IgD-negative memory B cell (primary cell): ENCODE measurements at regions not wholly inside any gene's neighbourhood (a gene's known extent, or its start where the extent isn't known, plus 50 kb on each side); places are given as distances from the start of the nearest gene placed in this dataset.

Source experiments
- H3K27ac Mint-ChIP-seq, 3 donors: one replicate each; pipeline ENCODE4 v1.8.0; 2020 to 2022; ENCODE audit warnings: mild to moderate bottlenecking in 3 of 3, mixed read lengths in 3 of 3, moderate library complexity in 1 of 3
- H3K27me3 Mint-ChIP-seq: one replicate; pipeline ENCODE4 v1.8.0; 2021; ENCODE audit warnings: mixed read lengths
- H3K36me3 Mint-ChIP-seq: one replicate; pipeline ENCODE4 v1.8.0; 2020; ENCODE audit warnings: mild to moderate bottlenecking, mixed read lengths
- H3K4me1 Mint-ChIP-seq, 3 donors: one replicate each; pipeline ENCODE4 v1.8.0; 2020 to 2022; ENCODE audit warnings: mixed read lengths in 3 of 3, mild to moderate bottlenecking in 1 of 3
- H3K4me3 Mint-ChIP-seq, 4 donors: one replicate each; pipeline ENCODE4 v1.8.0; 2020 to 2022; ENCODE audit warnings: mild to moderate bottlenecking in 4 of 4, mixed read lengths in 4 of 4, moderate library complexity in 3 of 4
- H3K9me3 Mint-ChIP-seq, 3 donors: one replicate each; pipeline ENCODE4 v1.8.0; 2020 to 2021; ENCODE audit warnings: mixed read lengths in 3 of 3, mild to moderate bottlenecking in 1 of 3

GRCh38 chr3:99524559-99524958, 113.8 kb upstream of the COL8A1 start:
- peaks cover 0 to 5% (median 3%) of the 10 kb centered on the region in 3 donors for H3K9me3 Mint-ChIP-seq

GRCh38 chr3:99523431-99524127, 114.8 kb upstream of the COL8A1 start:
- no peaks in the 10 kb centered on the region for H3K4me1 Mint-ChIP-seq
- H3K4me3 Mint-ChIP-seq = no peak overlapping the region
- H3K27me3 Mint-ChIP-seq = peaks cover 5% of the 10 kb centered on the region
- H3K27ac Mint-ChIP-seq = no peak overlapping the region
- H3K36me3 Mint-ChIP-seq = no peaks in the 10 kb centered on the region
- peaks cover 0 to 5% (median 3%) of the 10 kb centered on the region in 3 donors for H3K9me3 Mint-ChIP-seq

More at GRCh38 chr3:99524559-99524958, 113.8 kb upstream of the COL8A1 start:
- Mint-ChIP-seq H3K4me1 (no peaks in the 10 kb centered on the region), H3K27ac (no peak overlapping the region), H3K4me3 (no peak overlapping the region), H3K36me3 (no peaks in the 10 kb centered on the region), H3K27me3 (peaks cover 1% of the 10 kb centered on the region)

GRCh38 chr3:99522147-99522546, 116.2 kb upstream of the COL8A1 start:
- no peaks in the 10 kb centered on the region for H3K4me1 Mint-ChIP-seq
- H3K4me3 Mint-ChIP-seq = no peak overlapping the region
- H3K27me3 Mint-ChIP-seq = peaks cover 5% of the 10 kb centered on the region
- peaks cover 0 to 3% (median 3%) of the 10 kb centered on the region in 3 donors for H3K9me3 Mint-ChIP-seq
- H3K27ac Mint-ChIP-seq = no peak overlapping the region
- H3K36me3 Mint-ChIP-seq = no peaks in the 10 kb centered on the region

- H3K27ac Mint-ChIP-seq = no peak overlapping the region
- no peaks in the 10 kb centered on the region for H3K36me3 Mint-ChIP-seq
- H3K4me3 Mint-ChIP-seq = no peak overlapping the region
- H3K27me3 Mint-ChIP-seq = peaks cover 5% of the 10 kb centered on the region
- H3K4me1 Mint-ChIP-seq = no peaks in the 10 kb centered on the region
- peaks cover 0 to 3% (median 3%) of the 10 kb centered on the region in 3 donors for H3K9me3 Mint-ChIP-seq
Observed at GRCh38 chr3:99521551-99521950, 116.8 kb upstream of the COL8A1 start.

GRCh38 chr3:99520513-99520912, 117.9 kb upstream of the COL8A1 start:
- H3K4me3 Mint-ChIP-seq = no peak overlapping the region
- H3K4me1 Mint-ChIP-seq = no peaks in the 10 kb centered on the region
- peaks cover 4% of the 10 kb centered on the region for H3K27me3 Mint-ChIP-seq
- no peaks in the 10 kb centered on the region for H3K36me3 Mint-ChIP-seq
- peaks cover 0 to 3% (median 0%) of the 10 kb centered on the region in 3 donors for H3K9me3 Mint-ChIP-seq
- H3K27ac Mint-ChIP-seq = no peak overlapping the region

GRCh38 chr3:99516936-99517335, 121.5 kb upstream of the COL8A1 start:
- peaks cover 4% of the 10 kb centered on the region for H3K27me3 Mint-ChIP-seq
- H3K4me3 Mint-ChIP-seq = no peak overlapping the region
- H3K36me3 Mint-ChIP-seq = no peaks in the 10 kb centered on the region
- H3K9me3 Mint-ChIP-seq = no peaks in the 10 kb centered on the region
- no peak overlapping the region for H3K27ac Mint-ChIP-seq
- no peaks in the 10 kb centered on the region for H3K4me1 Mint-ChIP-seq

- peaks cover 4% of the 10 kb centered on the region for H3K27me3 Mint-ChIP-seq
- H3K9me3 Mint-ChIP-seq = no peaks in the 10 kb centered on the region
- H3K4me1 Mint-ChIP-seq = no peaks in the 10 kb centered on the region
- H3K36me3 Mint-ChIP-seq = no peaks in the 10 kb centered on the region
- no peak overlapping the region for H3K27ac Mint-ChIP-seq
- H3K4me3 Mint-ChIP-seq = no peak overlapping the region
Observed at GRCh38 chr3:99515891-99516290, 122.5 kb upstream of the COL8A1 start.

GRCh38 chr3:99509224-99509623, 129.2 kb upstream of the COL8A1 start:
- no peaks in the 10 kb centered on the region for H3K4me1 Mint-ChIP-seq
- no peak overlapping the region for H3K27ac Mint-ChIP-seq
- H3K9me3 Mint-ChIP-seq = no peaks in the 10 kb centered on the region
- no peak overlapping the region for H3K4me3 Mint-ChIP-seq
- H3K27me3 Mint-ChIP-seq = no peaks in the 10 kb centered on the region
- no peaks in the 10 kb centered on the region for H3K36me3 Mint-ChIP-seq

GRCh38 chr3:99508191-99508590, 130.2 kb upstream of the COL8A1 start:
- H3K27me3 Mint-ChIP-seq = no peaks in the 10 kb centered on the region
- no peak overlapping the region for H3K27ac Mint-ChIP-seq
- no peaks in the 10 kb centered on the region for H3K4me1 Mint-ChIP-seq
- no peaks in the 10 kb centered on the region for H3K9me3 Mint-ChIP-seq
- H3K4me3 Mint-ChIP-seq = no peak overlapping the region
- H3K36me3 Mint-ChIP-seq = no peaks in the 10 kb centered on the region

- Mint-ChIP-seq H3K4me3 (no peak overlapping the region), H3K9me3 (no peaks in the 10 kb centered on the region), H3K4me1 (no peaks in the 10 kb centered on the region), H3K27ac (no peak overlapping the region), H3K36me3 (no peaks in the 10 kb centered on the region), H3K27me3 (no peaks in the 10 kb centered on the region)
Observed at GRCh38 chr3:99505646-99506269, 132.6 kb upstream of the COL8A1 start.

GRCh38 chr3:99505200-99505599, 133.2 kb upstream of the COL8A1 start:
- no peaks in the 10 kb centered on the region for H3K9me3 Mint-ChIP-seq
- H3K4me3 Mint-ChIP-seq = no peak overlapping the region
- no peak overlapping the region for H3K27ac Mint-ChIP-seq
- no peaks in the 10 kb centered on the region for H3K4me1 Mint-ChIP-seq
- no peaks in the 10 kb centered on the region for H3K36me3 Mint-ChIP-seq
- H3K27me3 Mint-ChIP-seq = no peaks in the 10 kb centered on the region

GRCh38 chr3:99504258-99504657, 134.1 kb upstream of the COL8A1 start:
- no peaks in the 10 kb centered on the region for H3K36me3 Mint-ChIP-seq
- H3K27ac Mint-ChIP-seq = no peak overlapping the region
- no peaks in the 10 kb centered on the region for H3K4me1 Mint-ChIP-seq
- H3K9me3 Mint-ChIP-seq = no peaks in the 10 kb centered on the region
- H3K4me3 Mint-ChIP-seq = no peak overlapping the region
- H3K27me3 Mint-ChIP-seq = no peaks in the 10 kb centered on the region

- H3K27ac Mint-ChIP-seq = no peak overlapping the region
- H3K27me3 Mint-ChIP-seq = no peaks in the 10 kb centered on the region
- H3K4me1 Mint-ChIP-seq = no peaks in the 10 kb centered on the region
- H3K4me3 Mint-ChIP-seq = no peak overlapping the region
- H3K9me3 Mint-ChIP-seq = no peaks in the 10 kb centered on the region
- no peaks in the 10 kb centered on the region for H3K36me3 Mint-ChIP-seq
Observed at GRCh38 chr3:99503350-99503749, 135.0 kb upstream of the COL8A1 start.

- H3K27ac Mint-ChIP-seq = no peak overlapping the region
- no peak overlapping the region for H3K4me3 Mint-ChIP-seq
- H3K27me3 Mint-ChIP-seq = no peaks in the 10 kb centered on the region
- no peaks in the 10 kb centered on the region for H3K9me3 Mint-ChIP-seq
- no peaks in the 10 kb centered on the region for H3K4me1 Mint-ChIP-seq
- no peaks in the 10 kb centered on the region for H3K36me3 Mint-ChIP-seq
Observed at GRCh38 chr3:99502871-99503270, 135.5 kb upstream of the COL8A1 start.

GRCh38 chr3:99500485-99500884, 137.9 kb upstream of the COL8A1 start:
- H3K27ac Mint-ChIP-seq = no peak overlapping the region
- no peak overlapping the region for H3K4me3 Mint-ChIP-seq
- H3K36me3 Mint-ChIP-seq = no peaks in the 10 kb centered on the region
- no peaks in the 10 kb centered on the region for H3K4me1 Mint-ChIP-seq
- no peaks in the 10 kb centered on the region for H3K27me3 Mint-ChIP-seq
- peaks cover 2 to 4% (median 4%) of the 10 kb centered on the region in 3 donors for H3K9me3 Mint-ChIP-seq
